Small intestine (tissue), 7 donors: ENCODE measurements at regions not wholly inside any gene's neighbourhood (a gene's known extent, or its start where the extent isn't known, plus 50 kb on each side); places are given as distances from the start of the nearest gene placed in this dataset.

Experiments used
- DNase-seq, 2 donors: peaks; one replicate each; pipeline versions ENCODE4 v3.0.0 to v3.0.0-alpha.2; 2013
- FAIRE-seq: peaks from 2 replicates; lab custom pipeline; 2012; peaks lifted over from hg19 to GRCh38; lab: Jason Lieb, UNC
- H3K27ac ChIP-seq, 3 donors: one replicate each; pipeline ENCODE4 v1.5.1; 2013; ENCODE audit warnings: low read length in 2 of 3, mild to moderate bottlenecking in 2 of 3, control low read depth in 1 of 3, inconsistent platforms in 1 of 3, low read depth in 1 of 3, moderate library complexity in 1 of 3
- H3K27me3 ChIP-seq, 3 donors: one replicate each; pipeline ENCODE4 v1.6.1; 2013; ENCODE audit warnings: low read length in 3 of 3, inconsistent platforms in 1 of 3; ENCODE audit not compliant: control insufficient read depth in 3 of 3, insufficient read depth in 3 of 3
- H3K36me3 ChIP-seq, 3 donors: one replicate each; pipeline ENCODE4 v1.6.1; 2013; ENCODE audit warnings: low read length in 3 of 3, inconsistent platforms in 1 of 3, low read depth in 1 of 3, mild to moderate bottlenecking in 1 of 3, moderate library complexity in 1 of 3; ENCODE audit not compliant: control insufficient read depth in 3 of 3, insufficient read depth in 2 of 3
- H3K4me1 ChIP-seq, 3 donors: one replicate each; pipeline ENCODE4 v1.6.1; 2013; ENCODE audit warnings: low read length in 2 of 3, inconsistent platforms in 1 of 3, low read depth in 1 of 3, mild to moderate bottlenecking in 1 of 3, moderate library complexity in 1 of 3; ENCODE audit not compliant: control insufficient read depth in 3 of 3, insufficient read depth in 2 of 3
- H3K4me3 ChIP-seq, 3 donors: one replicate each; pipeline ENCODE4 v1.5.1; 2013; ENCODE audit warnings: low read length in 3 of 3, control low read depth in 1 of 3, inconsistent platforms in 1 of 3, low read depth in 1 of 3, mild to moderate bottlenecking in 1 of 3, moderate library complexity in 1 of 3
- H3K9me3 ChIP-seq, 2 donors: one replicate each; pipeline ENCODE4 v1.6.1; 2013; ENCODE audit warnings: low read depth in 1 of 2, low read length in 1 of 2; ENCODE audit not compliant: control insufficient read depth in 2 of 2, insufficient read depth in 1 of 2
- WGBS, 3 donors: extraction: QIAGEN DNeasy Blood & Tissue Kit; methylation state at CpG; one replicate each; pipeline ENCODE4 v1.1.7; 2013; 5-methylcytosine and 5-hydroxymethylcytosine counted together
- donor health status: healthy with polysubstance abuse.
- donor health status: control.
- donor health status: control.
- donor health status: Bipolar disorder and iron deficiency.
- donor health status: healthy.

GRCh38 chr3:147661916-147662315 is 252.8 kb downstream of the ZIC1 start:
- no peaks in the 10 kb centered on the region for H3K4me1 ChIP-seq
- H3K9me3 ChIP-seq: no peaks in the 10 kb centered on the region
- no peaks in the 10 kb centered on the region for H3K36me3 ChIP-seq
- H3K27ac ChIP-seq: no peak overlapping the region
- DNase-seq: no peak
- no peaks in the 10 kb centered on the region for H3K27me3 ChIP-seq
- H3K4me3 ChIP-seq: no peak overlapping the region
- 24 to 54% (median 33%) methylated on average over 3 of the region's 3 CpGs for WGBS, 3 donors
- FAIRE-seq: no peak

GRCh38 chr3:147662705-147663104 is 253.5 kb downstream of the ZIC1 start:
- FAIRE-seq: no peak
- Histone ChIP-seq H3K27me3 (no peaks in the 10 kb centered on the region), H3K27ac (no peak overlapping the region), H3K4me1 (no peaks in the 10 kb centered on the region), H3K9me3 (no peaks in the 10 kb centered on the region), H3K4me3 (no peak overlapping the region), H3K36me3 (no peaks in the 10 kb centered on the region)
- no peak for DNase-seq
- 71 to 85% (median 74%) methylated on average over 1 of the region's 1 CpG for WGBS, 3 donors

- H3K27me3 ChIP-seq: no peaks in the 10 kb centered on the region
- DNase-seq (no peak), FAIRE-seq (no peak)
- WGBS, 3 donors: 79 to 88% (median 85%) methylated on average over 2 of the region's 2 CpGs
- H3K36me3 ChIP-seq: no peaks in the 10 kb centered on the region
- H3K4me1 ChIP-seq: no peaks in the 10 kb centered on the region
- H3K9me3 ChIP-seq: no peaks in the 10 kb centered on the region
- no peak overlapping the region for H3K27ac ChIP-seq
- no peak overlapping the region for H3K4me3 ChIP-seq
Measured at GRCh38 chr3:147669077-147669476, 259.9 kb downstream of the ZIC1 start.

GRCh38 chr3:147672035-147672434 is 262.9 kb downstream of the ZIC1 start:
- DNase-seq (no peak), FAIRE-seq (no peak)
- Histone ChIP-seq H3K27ac (no peak overlapping the region), H3K4me3 (no peak overlapping the region), H3K27me3 (no peaks in the 10 kb centered on the region), H3K4me1 (no peaks in the 10 kb centered on the region), H3K36me3 (no peaks in the 10 kb centered on the region), H3K9me3 (no peaks in the 10 kb centered on the region)

- Histone ChIP-seq H3K27ac (no peak overlapping the region), H3K27me3 (no peaks in the 10 kb centered on the region), H3K4me3 (no peak overlapping the region), H3K4me1 (no peaks in the 10 kb centered on the region), H3K9me3 (no peaks in the 10 kb centered on the region), H3K36me3 (no peaks in the 10 kb centered on the region)
- no peak for FAIRE-seq
- WGBS, 3 donors: 33 to 60% (median 39%) methylated on average over 2 of the region's 2 CpGs
- DNase-seq: no peak
Measured at GRCh38 chr3:147672436-147672835, 263.3 kb downstream of the ZIC1 start.

- Histone ChIP-seq H3K27ac (no peak overlapping the region), H3K4me1 (no peaks in the 10 kb centered on the region), H3K4me3 (no peak overlapping the region), H3K36me3 (no peaks in the 10 kb centered on the region), H3K27me3 (no peaks in the 10 kb centered on the region), H3K9me3 (no peaks in the 10 kb centered on the region)
- no peak for DNase-seq
- FAIRE-seq: no peak
- 77 to 88% (median 86%) methylated on average over 2 of the region's 2 CpGs for WGBS, 3 donors
Measured at GRCh38 chr3:147675761-147676160, 266.6 kb downstream of the ZIC1 start.

GRCh38 chr3:147680837-147681483 is 271.8 kb downstream of the ZIC1 start:
- DNase-seq (no peak), FAIRE-seq (no peak)
- Histone ChIP-seq H3K27ac (no peak overlapping the region), H3K4me3 (no peak overlapping the region), H3K27me3 (no peaks in the 10 kb centered on the region), H3K4me1 (no peaks in the 10 kb centered on the region), H3K36me3 (no peaks in the 10 kb centered on the region), H3K9me3 (no peaks in the 10 kb centered on the region)
- WGBS, 3 donors: 65 to 68% (median 66%) methylated on average over 6 of the region's 6 CpGs

- DNase-seq (no peak), FAIRE-seq (no peak)
- no peaks in the 10 kb centered on the region for H3K36me3 ChIP-seq
- WGBS, 3 donors: 81 to 93% (median 93%) methylated on average over 1 of the region's 1 CpG
- H3K4me3 ChIP-seq: no peak overlapping the region
- no peaks in the 10 kb centered on the region for H3K27me3 ChIP-seq
- no peaks in the 10 kb centered on the region for H3K4me1 ChIP-seq
- H3K27ac ChIP-seq: no peak overlapping the region
- no peaks in the 10 kb centered on the region for H3K9me3 ChIP-seq
Measured at GRCh38 chr3:147688868-147689267, 279.7 kb downstream of the ZIC1 start.
